ENCODE measurements at regions not wholly inside any gene's neighbourhood (a gene's known extent, or its start where the extent isn't known, plus 50 kb on each side); places are given as distances from the start of the nearest gene placed in this dataset.
"Not testable (repeated sequence)": the region's sequence is repeated elsewhere in the genome, so short reads cannot be mapped to it uniquely, and the experiment has no call there.

GRCh38 chr14:55847766-55848165, 267.8 kb downstream of the KTN1 start:
- no peak for DNase-seq

GRCh38 chr14:55848964-55849363, 269.0 kb downstream of the KTN1 start:
- DNase-seq: no peak

DNA sequence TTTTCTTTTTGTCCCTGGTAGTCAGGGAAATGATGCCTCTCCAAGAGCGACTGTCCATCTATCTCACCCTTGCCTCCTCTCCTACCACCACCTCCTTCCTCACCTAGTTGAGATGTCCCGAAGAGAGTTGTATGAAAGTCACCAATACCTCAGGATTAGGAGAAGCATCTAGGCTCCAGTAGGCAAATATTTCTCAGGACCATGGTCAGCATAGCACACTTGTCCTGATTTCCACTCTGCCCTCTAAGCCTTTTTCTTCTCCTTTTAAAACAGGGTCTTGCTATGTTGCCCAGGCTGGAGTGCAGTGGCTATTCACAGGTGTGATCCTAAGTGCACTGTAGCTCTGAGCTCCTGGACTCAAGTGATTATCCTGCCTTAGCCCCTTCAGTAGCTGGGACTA, 268.4 kb upstream of the PELI2 start:
- no peak for DNase-seq

DNA sequence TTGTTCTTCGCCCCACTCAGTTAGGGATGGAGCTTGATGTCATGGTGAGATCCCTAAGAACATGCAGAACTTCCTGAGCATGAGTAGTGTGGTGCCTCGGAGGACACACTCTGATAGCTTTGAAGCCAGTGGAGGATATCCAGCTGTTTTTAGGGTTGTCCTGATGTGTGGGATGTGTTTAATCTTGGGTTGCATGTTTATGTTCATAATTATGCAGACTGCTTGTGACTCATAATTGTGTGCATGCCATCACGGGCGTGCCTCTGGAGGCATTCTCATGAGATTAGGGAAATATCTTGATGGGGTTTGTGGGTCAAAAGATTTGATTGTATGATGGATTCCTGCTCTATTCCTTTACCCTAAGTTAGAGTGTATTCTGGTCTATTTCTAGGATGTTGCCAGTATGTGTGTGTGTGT, 267.4 kb upstream of the PELI2 start:
- DNase-seq: no peak

DNA sequence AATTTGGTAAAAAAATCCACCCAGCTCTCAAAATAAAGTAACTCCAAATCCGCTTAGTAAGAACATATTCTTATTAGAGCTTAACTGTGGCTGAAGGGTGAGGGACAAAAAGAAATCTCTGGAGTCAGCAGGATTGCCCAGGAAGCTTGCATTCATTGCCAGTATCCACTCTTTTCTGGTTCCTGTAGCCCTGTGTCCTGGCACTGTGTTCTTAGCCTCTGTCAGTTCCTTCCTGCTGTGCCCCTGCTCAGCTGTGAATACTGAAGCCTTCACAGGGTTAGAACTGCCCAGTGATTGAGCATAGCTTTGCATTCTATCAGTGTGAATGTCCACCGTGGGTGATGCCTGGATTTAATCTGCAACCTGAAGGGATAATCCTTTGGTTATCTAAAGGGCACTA, 266.9 kb upstream of the PELI2 start:
- no peak for DNase-seq

DNA sequence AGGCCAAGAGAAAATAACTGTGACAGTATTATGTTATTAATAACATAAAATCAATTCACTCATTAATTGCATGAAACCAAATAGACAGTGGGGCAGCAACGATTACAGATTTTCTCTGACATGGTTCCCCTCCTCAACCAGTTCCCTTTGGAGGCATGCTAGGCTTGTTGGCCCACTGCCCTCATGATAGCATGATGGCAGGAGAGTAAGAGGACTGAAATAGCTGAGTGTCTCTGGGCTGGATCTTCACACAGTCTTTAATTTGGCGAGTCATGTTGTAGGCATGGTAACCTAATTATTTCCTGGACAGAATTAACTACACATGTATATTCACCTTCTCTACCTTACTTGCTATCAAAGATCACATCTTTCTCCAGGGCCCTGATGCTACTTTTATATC, 266.2 kb upstream of the PELI2 start:
- no peak for DNase-seq

DNA sequence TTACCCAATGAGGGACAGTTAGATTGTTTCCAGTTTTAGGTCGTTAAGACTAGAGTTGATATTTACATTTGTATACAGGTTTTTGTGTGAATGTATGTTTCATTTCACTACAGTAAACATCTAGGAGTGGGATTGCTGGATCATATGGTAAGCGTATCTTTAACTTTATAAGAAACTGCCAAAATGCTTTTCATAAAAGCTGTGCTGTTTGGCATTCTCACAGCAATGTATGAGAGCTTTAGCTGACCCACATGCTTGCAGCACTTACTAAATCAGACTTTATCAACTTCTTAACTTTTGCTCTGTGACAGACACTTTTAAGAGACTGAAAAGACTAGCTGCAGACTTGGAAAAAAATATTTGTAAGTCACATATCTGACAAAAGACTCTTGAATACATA, 262.5 kb upstream of the PELI2 start:
- DNase-seq: no peak

- DNase-seq: no peak
These were observed 259.6 kb upstream of the PELI2 start for GRCh38 chr14:55858604-55859003.

GRCh38 chr14:55861561-55861960, 256.6 kb upstream of the PELI2 start:
- DNase-seq: not testable (repeated sequence)

- DNase-seq: no peak
These were observed 253.1 kb upstream of the PELI2 start for GRCh38 chr14:55864890-55865655.

GRCh38 chr14:55867311-55867710, 250.9 kb upstream of the PELI2 start:
- no peak for DNase-seq

- DNase-seq: no peak
These were observed 250.5 kb upstream of the PELI2 start for GRCh38 chr14:55867719-55868118.

DNA sequence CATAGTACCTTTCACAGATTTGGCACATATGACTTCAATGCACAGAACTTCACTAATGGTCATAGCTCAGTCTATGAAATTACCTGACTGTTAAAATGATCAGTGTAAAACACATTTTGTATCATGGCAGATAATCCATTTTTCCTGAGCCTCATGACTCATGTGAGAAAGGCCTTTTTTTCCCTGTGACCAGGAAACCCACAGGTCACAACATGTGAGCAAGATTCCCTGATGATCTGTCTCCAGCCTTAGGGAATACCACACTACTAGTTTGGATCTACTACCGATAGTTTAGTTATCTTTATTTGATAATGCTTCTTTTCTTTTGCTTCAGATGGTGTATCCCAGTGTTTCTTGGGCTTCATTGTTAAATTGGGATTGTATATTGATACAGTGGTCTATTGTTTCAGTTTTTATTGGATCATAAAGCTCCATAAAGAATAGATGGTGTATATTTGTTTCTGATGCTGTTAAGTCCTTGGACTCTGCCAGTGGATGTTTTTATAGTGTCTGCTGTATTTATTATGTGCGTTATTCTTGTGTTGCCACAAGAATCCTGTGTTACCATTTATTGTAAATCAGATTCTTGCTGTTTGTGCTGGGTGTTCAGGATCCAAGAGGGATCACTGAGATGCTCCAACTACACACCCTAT, 248.7 kb upstream of the PELI2 start:
- DNase-seq: no peak

DNA sequence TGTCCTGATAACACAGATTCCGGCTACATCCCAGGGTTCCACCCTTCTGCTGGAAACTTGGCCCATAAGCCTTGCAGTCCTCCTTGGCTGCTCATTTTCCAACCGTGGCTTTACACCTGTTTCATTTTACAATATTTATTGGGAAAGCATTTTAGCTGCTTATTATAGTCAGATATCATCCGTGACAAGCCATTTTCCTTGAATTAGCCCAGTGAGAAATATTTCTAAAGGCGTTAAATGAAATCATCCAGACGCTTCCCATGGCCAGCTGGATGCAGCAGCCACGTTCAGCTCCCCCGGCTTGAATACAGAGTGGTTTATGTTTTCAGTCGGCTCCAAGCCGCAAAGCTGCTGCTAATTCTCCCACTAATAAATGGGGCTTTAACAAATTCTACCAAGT, 245.0 kb upstream of the PELI2 start:
- no peak for DNase-seq

DNA sequence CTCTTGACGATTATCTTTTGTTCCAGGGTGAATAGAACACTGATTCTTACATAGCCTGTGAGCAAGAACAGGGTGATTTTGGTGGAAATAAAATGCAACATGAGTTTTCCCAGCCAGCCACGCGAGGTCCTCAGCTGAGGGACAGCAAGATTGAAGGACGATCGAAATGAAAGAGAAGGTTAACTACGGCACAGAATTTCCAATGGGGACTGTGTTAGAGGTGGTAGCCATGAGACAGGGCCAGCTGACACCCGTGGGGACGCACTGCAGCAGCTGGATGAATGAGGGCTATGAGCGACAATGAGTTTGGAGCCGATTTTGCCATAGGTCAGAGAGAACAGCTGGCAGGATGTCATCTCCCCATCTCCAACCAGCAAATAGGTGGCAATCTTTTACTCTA, 243.4 kb upstream of the PELI2 start:
- DNase-seq: no peak

DNA sequence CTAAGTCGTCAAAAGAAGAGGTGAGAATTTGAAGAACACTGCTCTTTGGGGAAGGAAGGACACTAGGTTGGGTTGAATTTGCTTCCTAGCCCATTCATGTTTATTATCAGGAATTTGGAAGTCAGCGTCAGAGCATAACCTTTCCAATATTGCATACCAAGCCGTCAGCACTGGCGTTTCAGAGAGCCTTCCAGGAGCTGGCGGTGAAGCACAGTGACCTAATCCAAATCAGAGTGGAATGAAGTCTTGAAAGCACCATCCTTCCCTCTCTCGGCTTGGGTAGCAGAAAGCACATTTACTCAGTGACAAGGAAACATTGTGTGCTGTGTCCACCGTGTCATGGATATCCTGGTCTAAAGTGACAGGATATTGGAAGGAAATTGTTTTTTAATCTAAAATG, 240.3 kb upstream of the PELI2 start:
- DNase-seq: no peak

DNA sequence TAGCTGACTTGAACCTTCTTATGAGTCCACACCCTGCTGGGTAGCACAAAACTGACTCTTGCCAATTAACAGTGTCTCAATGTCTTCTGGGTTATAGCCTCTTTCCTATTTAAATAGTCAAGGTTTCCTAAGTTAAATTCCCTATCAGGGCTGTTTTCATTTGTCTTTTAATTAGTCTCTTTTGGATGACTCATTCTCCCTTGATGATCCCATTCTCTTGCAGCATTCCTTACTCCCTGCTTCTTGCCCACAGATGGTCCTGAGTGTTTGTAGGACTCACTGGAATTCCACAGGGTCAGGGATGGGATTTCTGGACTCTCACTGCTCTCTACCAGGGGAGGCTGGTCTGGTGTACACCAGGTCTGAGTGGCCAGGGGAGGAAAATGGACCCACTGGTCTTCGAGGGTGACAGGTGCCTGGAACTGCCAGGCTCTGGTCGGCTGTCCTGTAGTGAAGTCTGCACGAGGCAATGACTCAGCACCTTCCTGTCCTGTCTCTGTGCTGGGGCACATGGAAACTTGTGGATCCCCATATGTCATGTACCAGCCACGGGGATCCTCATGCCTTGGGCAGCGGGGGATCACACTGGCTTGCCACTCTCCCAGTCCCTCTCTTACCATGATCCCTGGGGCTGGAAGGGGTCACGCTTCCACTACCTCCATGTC, 236.5 kb upstream of the PELI2 start:
- DNase-seq: no peak

- DNase-seq: no peak
These were observed 233.4 kb upstream of the PELI2 start for GRCh38 chr14:55884819-55885218.

GRCh38 chr14:55889124-55889523, 229.1 kb upstream of the PELI2 start:
- DNase-seq: no peak

GRCh38 chr14:55891692-55892091, 226.5 kb upstream of the PELI2 start:
- DNase-seq: no peak

- no peak for DNase-seq
These were observed 225.3 kb upstream of the PELI2 start for GRCh38 chr14:55892906-55893305.

DNA sequence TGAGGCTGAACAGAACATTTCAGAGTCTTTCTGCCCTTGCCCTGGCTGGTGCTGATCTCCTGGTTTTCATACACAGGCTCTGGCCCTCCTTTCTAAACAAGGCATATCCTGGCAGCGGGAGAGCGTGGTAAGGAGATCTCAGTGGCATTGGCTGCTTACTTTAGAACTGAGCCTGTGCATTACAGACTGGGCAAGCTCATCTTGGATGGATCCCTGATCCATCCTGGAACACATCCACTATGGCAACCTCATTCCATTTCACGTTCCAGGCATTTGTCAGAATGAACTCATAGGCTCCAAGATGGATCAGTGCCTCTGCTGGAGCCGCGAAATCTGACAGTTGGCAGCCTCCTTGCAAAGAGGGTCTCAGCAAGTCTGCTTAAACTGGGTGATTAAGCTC, 224.5 kb upstream of the PELI2 start:
- no peak for DNase-seq

GRCh38 chr14:55897031-55897430, 221.2 kb upstream of the PELI2 start:
- DNase-seq: no peak

GRCh38 chr14:55898938-55899337, 219.3 kb upstream of the PELI2 start:
- DNase-seq: no peak

All from GOT3 (cell line).